Endothelial cell of umbilical vein (primary cell): ENCODE measurements at regions not wholly inside any gene's neighbourhood (a gene's known extent, or its start where the extent isn't known, plus 50 kb on each side); places are given as distances from the start of the nearest gene placed in this dataset.

Source experiments
- BruUV-seq: library from RNA; stranded (reverse); fragments of 400-500 nt; replicated peaks from 2 replicates; lab custom pipeline; 2021; lab: Mats Ljungman, UMichigan
- CTCF ChIA-PET: fragments of 300-600, 350-600 bp; sonication (Branson Sonifier 250); formaldehyde crosslinking; loops from one replicate; lab custom pipeline; 2021; ENCODE audit warnings: antibody characterized with exemption, inconsistent platforms; lab: Charles Lee
- POLR2A ChIA-PET: fragments of 300-600, 350-600 bp; sonication (Branson Sonifier 250); formaldehyde crosslinking; loops from one replicate; lab custom pipeline; 2021; ENCODE audit warnings: antibody characterized with exemption, inconsistent platforms; lab: Charles Lee
- DNase-seq: peaks from one replicate; pipeline ENCODE4 v3.0.0-alpha.2; 2011; ENCODE audit warnings: low read depth, low spot score
- FAIRE-seq: peaks from 2 replicates; lab custom pipeline; 2011; peaks lifted over from hg19 to GRCh38; lab: Jason Lieb, UNC
- H2AFZ ChIP-seq: 2 replicates; pipeline ENCODE4 v1.6.0; 2012; ENCODE audit warnings: low read depth, low read length, control low read depth, inconsistent platforms
- H3K27ac ChIP-seq: 2 replicates; pipeline ENCODE4 v1.5.1; 2011; ENCODE audit warnings: low read depth, mild to moderate bottlenecking, control low read depth, low read length, moderate library complexity; ENCODE audit not compliant: insufficient read depth
- H3K27me3 ChIP-seq, 2 experiments: 2 replicates each; pipeline versions ENCODE4 v1.6.0 to v1.6.1; 2011; ENCODE audit warnings: low read length in 2 of 2, mixed read lengths in 1 of 2; ENCODE audit not compliant: control insufficient read depth in 2 of 2, insufficient read depth in 2 of 2
- H3K36me3 ChIP-seq, 2 experiments: 2 replicates in 1 of 2; 3 replicates in 1 of 2; pipeline ENCODE4 v1.5.1; 2011; ENCODE audit warnings: low read length in 2 of 2, mild to moderate bottlenecking in 1 of 2, moderate library complexity in 1 of 2; ENCODE audit not compliant: control insufficient read depth in 2 of 2, insufficient read depth in 2 of 2; ENCODE audit errors: extremely low read depth in 1 of 2
- H3K4me1 ChIP-seq: 3 replicates; pipeline ENCODE4 v1.5.1; 2011; ENCODE audit warnings: mild to moderate bottlenecking, low read length; ENCODE audit not compliant: control insufficient read depth, insufficient read depth; ENCODE audit errors: extremely low read depth
- H3K4me2 ChIP-seq: 2 replicates; pipeline ENCODE4 v1.6.1; 2011; ENCODE audit warnings: low read length, control low read depth, mixed read lengths; ENCODE audit not compliant: insufficient read depth
- H3K4me3 ChIP-seq, 3 experiments: fragments of 200-600 bp in 1 of 3; sonication (generic), shearing (Covaris generic) in 1 of 3; replicated peaks in 1 of 3; 2 replicates each; pipeline ENCODE4 v1.5.1; 2011 to 2016; ENCODE audit warnings: control low read depth in 3 of 3, low read length in 3 of 3, mild to moderate bottlenecking in 2 of 3, inconsistent platforms in 1 of 3, low read depth in 1 of 3, moderate library complexity in 1 of 3; ENCODE audit not compliant: insufficient read depth in 1 of 3
- H3K79me2 ChIP-seq: 2 replicates; pipeline ENCODE4 v1.6.0; 2012; ENCODE audit warnings: low read length, inconsistent platforms; ENCODE audit not compliant: control insufficient read depth, insufficient read depth
- H3K9ac ChIP-seq: replicated peaks from 2 replicates; pipeline ENCODE3; 2011; ENCODE audit warnings: low read length, control low read depth; ENCODE audit not compliant: insufficient read depth; ENCODE audit errors: extremely low read depth
- H3K9me1 ChIP-seq: replicated peaks from 3 replicates; pipeline ENCODE4 v1.6.0; 2011; ENCODE audit warnings: mild to moderate bottlenecking, low read length; ENCODE audit not compliant: control insufficient read depth, insufficient read depth; ENCODE audit errors: extremely low read depth
- H3K9me3 ChIP-seq: replicated peaks from 2 replicates; pipeline ENCODE4 v1.5.1; 2012; ENCODE audit warnings: low read length, inconsistent platforms; ENCODE audit not compliant: control insufficient read depth, insufficient read depth
- H4K20me1 ChIP-seq: replicated peaks from 2 replicates; pipeline ENCODE3; 2011; ENCODE audit warnings: mild to moderate bottlenecking, low read length; ENCODE audit not compliant: control insufficient read depth, insufficient read depth; ENCODE audit errors: extremely low read depth
- EZH2 ChIP-seq: IDR thresholded peaks from 2 replicates; pipeline ENCODE4 v1.6.1; 2012; ENCODE audit warnings: borderline replicate concordance, low read depth, mild to moderate bottlenecking, moderate library complexity, low read length, inconsistent platforms; ENCODE audit not compliant: severe bottlenecking
- FOS ChIP-seq: IDR thresholded peaks from 2 replicates; pipeline ENCODE4 v1.6.1; 2011; ENCODE audit warnings: mild to moderate bottlenecking, low read length, moderate library complexity, borderline replicate concordance; ENCODE audit not compliant: insufficient read depth
- GATA2 ChIP-seq: IDR thresholded peaks from 2 replicates; pipeline ENCODE4 v1.7.0; 2011; ENCODE audit warnings: low read depth, mild to moderate bottlenecking, moderate library complexity, mixed read lengths, low read length; ENCODE audit not compliant: insufficient read length, insufficient read depth
- JUN ChIP-seq: IDR thresholded peaks from 2 replicates; pipeline ENCODE4 v1.6.1; 2011; ENCODE audit warnings: borderline replicate concordance, low read depth; ENCODE audit not compliant: insufficient read length, insufficient read depth
- MYC ChIP-seq: IDR thresholded peaks from one replicate; pipeline ENCODE4 v1.6.1; 2011; ENCODE audit warnings: mild to moderate bottlenecking, low read depth, low read length
- POLR2A ChIP-seq: IDR thresholded peaks from 2 replicates; pipeline ENCODE4 v1.6.1; 2012; ENCODE audit warnings: low read depth, mild to moderate bottlenecking, control low read depth, low read length
- POLR2AphosphoS5 ChIP-seq: IDR thresholded peaks from 2 replicates; pipeline ENCODE4 v1.6.1; 2012; ENCODE audit warnings: low read depth, mild to moderate bottlenecking, control low read depth, low read length, moderate library complexity; ENCODE audit not compliant: insufficient read depth
- dilution Hi-C: fragments of 300-500 bp; cut with MboI; formaldehyde crosslinking; loops from one replicate; pipeline ENCODE4 v1.15.0; 2019; ENCODE audit warnings: low sequenced_read_pairs; ENCODE audit not compliant: extremely low pct_ligation_motif_present
- intact Hi-C: fragments of 100-400 bp; cut with micrococcal nuclease; formaldehyde crosslinking; loops from one replicate; pipeline ENCODE4 v1.10.0; 2022
- TF ChIP-seq, protein P1 (sequence below), 2 donors: IDR thresholded peaks; 1 replicate in 1 of 2; 2 replicates in 1 of 2; pipeline ENCODE4 v1.5.1; 2011; ENCODE audit warnings: low read length in 2 of 2, mild to moderate bottlenecking in 2 of 2, moderate library complexity in 2 of 2, control low read depth in 1 of 2, inconsistent platforms in 1 of 2, low read depth in 1 of 2; ENCODE audit not compliant: insufficient read depth in 1 of 2; ENCODE audit errors: extremely low read depth in 1 of 2
- TF ChIP-seq, protein P2 (sequence below): IDR thresholded peaks from 2 replicates; pipeline ENCODE4 v1.6.1; 2011; ENCODE audit not compliant: insufficient read depth, insufficient read length

- no peak overlapping the region for H3K4me2 ChIP-seq
- no peaks in the 10 kb centered on the region for H3K27me3 ChIP-seq
- no peak overlapping the region for H2AFZ ChIP-seq
- H3K27ac ChIP-seq, result no peak overlapping the region
- TF ChIP-seq POLR2A (no peak), POLR2AphosphoS5 (no peak), FOS (no peak)
- DNase-seq (no peak), FAIRE-seq (peak; percentile 12)
- H3K9me1 ChIP-seq, result no peaks in the 10 kb centered on the region
- no peaks in the 10 kb centered on the region for H4K20me1 ChIP-seq
- no peaks in the 10 kb centered on the region for H3K79me2 ChIP-seq
- ChIA-PET CTCF (no interaction called here), POLR2A (no interaction called here)
- no peaks in the 10 kb centered on the region for H3K36me3 ChIP-seq
- H3K9ac ChIP-seq, result no peak overlapping the region
- intact Hi-C loops (no loop called here), dilution Hi-C loops (no loop called here)
- BruUV-seq, result no TSS peak
- no peaks in the 10 kb centered on the region for H3K9me3 ChIP-seq
- no peaks in the 10 kb centered on the region for H3K4me1 ChIP-seq
- H3K4me3 ChIP-seq, result no peak overlapping the region
Measured at GRCh38 chr11:23087407-23087806, 227.1 kb upstream of the CCDC179 start.

- dilution Hi-C loops, result no loop called here
Measured at GRCh38 chr11:23090659-23091058, 230.4 kb upstream of the CCDC179 start.

More at GRCh38 chr11:23090659-23091058, 230.4 kb upstream of the CCDC179 start:
- FAIRE-seq, result no peak
- H3K36me3 ChIP-seq, result no peaks in the 10 kb centered on the region
- no peaks in the 10 kb centered on the region for H3K9me1 ChIP-seq
- TF ChIP-seq GATA2 (no peak), JUN (no peak), EZH2 (no peak), POLR2A (no peak), FOS (no peak), MYC (no peak), POLR2AphosphoS5 (no peak)
- TF ChIP-seq, protein P1, sequence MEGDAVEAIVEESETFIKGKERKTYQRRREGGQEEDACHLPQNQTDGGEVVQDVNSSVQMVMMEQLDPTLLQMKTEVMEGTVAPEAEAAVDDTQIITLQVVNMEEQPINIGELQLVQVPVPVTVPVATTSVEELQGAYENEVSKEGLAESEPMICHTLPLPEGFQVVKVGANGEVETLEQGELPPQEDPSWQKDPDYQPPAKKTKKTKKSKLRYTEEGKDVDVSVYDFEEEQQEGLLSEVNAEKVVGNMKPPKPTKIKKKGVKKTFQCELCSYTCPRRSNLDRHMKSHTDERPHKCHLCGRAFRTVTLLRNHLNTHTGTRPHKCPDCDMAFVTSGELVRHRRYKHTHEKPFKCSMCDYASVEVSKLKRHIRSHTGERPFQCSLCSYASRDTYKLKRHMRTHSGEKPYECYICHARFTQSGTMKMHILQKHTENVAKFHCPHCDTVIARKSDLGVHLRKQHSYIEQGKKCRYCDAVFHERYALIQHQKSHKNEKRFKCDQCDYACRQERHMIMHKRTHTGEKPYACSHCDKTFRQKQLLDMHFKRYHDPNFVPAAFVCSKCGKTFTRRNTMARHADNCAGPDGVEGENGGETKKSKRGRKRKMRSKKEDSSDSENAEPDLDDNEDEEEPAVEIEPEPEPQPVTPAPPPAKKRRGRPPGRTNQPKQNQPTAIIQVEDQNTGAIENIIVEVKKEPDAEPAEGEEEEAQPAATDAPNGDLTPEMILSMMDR (IDR thresholded peaks at IDR 0.05; ENCODE audit: extremely low read depth in 1 of 2, insufficient read depth in 1 of 2, low read depth in 1 of 2, low read length in 2 of 2), result no peak
- TF ChIP-seq, protein P2, sequence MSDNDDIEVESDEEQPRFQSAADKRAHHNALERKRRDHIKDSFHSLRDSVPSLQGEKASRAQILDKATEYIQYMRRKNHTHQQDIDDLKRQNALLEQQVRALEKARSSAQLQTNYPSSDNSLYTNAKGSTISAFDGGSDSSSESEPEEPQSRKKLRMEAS, result no peak
- BruUV-seq, result no TSS peak
- H3K9ac ChIP-seq, result no peak overlapping the region
- no peak overlapping the region for H3K4me3 ChIP-seq
- DNase-seq, result no peak
- no peak overlapping the region for H3K27ac ChIP-seq
- CTCF ChIA-PET, result no interaction called here
- no peak overlapping the region for H2AFZ ChIP-seq
- no peaks in the 10 kb centered on the region for H3K4me1 ChIP-seq
- POLR2A ChIA-PET, result no interaction called here
- intact Hi-C loops, result no loop called here
- H3K9me3 ChIP-seq, result no peaks in the 10 kb centered on the region
- H3K4me2 ChIP-seq, result no peak overlapping the region
- no peaks in the 10 kb centered on the region for H4K20me1 ChIP-seq
- no peaks in the 10 kb centered on the region for H3K79me2 ChIP-seq
- no peaks in the 10 kb centered on the region for H3K27me3 ChIP-seq
